ENCODE measurements at regions not wholly inside any gene's neighbourhood (a gene's known extent, or its start where the extent isn't known, plus 50 kb on each side); places are given as distances from the start of the nearest gene placed in this dataset.

DNA sequence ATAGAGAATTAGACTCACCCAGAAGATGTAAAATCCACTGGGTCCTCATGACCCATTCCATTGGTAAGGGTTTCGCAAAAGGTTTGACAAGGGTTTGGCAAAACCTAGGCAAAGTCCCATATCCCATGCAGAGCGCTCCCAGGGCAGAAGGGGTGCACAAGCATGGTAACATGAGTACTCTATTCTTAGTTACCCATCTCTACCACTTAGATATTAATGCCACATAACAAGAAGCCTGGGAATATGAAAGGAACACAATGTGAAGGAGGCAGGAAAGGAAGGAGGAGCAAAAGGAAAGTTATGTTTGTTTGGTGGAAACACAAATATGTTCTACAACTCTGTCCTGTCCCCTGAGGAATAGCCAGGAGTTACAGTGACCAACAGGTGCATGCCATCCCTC, 163.1 kb downstream of the FAXC start:
- Mint-ChIP-seq H3K27ac (no peak overlapping the region), H3K4me1 (peaks cover 0 to 3% (median 0%) of the 10 kb centered on the region in 3 donors), H3K9me3 (peaks cover 3 to 6% (median 6%) of the 10 kb centered on the region in 3 donors), H3K36me3 (no peaks in the 10 kb centered on the region), H3K27me3 (peaks cover 18 to 36% of the 10 kb centered on the region in 2 donors), H3K4me3 (no peak overlapping the region)
- POLR2A ChIA-PET = no interaction called here
- WGBS (ENCODE audit: insufficient coverage) = 60% methylated on average over 1 of the region's 2 CpGs
- H3K36me3 ChIP-seq (ENCODE audit: control insufficient read depth in 2 of 2, extremely low read depth in 1 of 2, insufficient read depth in 1 of 2, low read length in 1 of 2) = no peaks in the 10 kb centered on the region
- no peak overlapping the region for H3K27ac ChIP-seq (ENCODE audit: low read length)
- ATAC-seq (replicated peaks in 1 of 4) = no peak
- DNase-seq = no peak
- H3K4me3 ChIP-seq (ENCODE audit: control insufficient read depth in 1 of 2, extremely low read depth in 1 of 2, low read length in 1 of 2) = no peak overlapping the region
- H3K27me3 ChIP-seq (replicated peaks in 1 of 2; ENCODE audit: control insufficient read depth in 2 of 2, extremely low read depth in 1 of 2, insufficient read depth in 2 of 2, low read length in 1 of 2) = no peaks in the 10 kb centered on the region
- no peaks in the 10 kb centered on the region for H3K4me1 ChIP-seq (ENCODE audit: control insufficient read depth in 1 of 2, extremely low read depth in 1 of 2, insufficient read depth in 2 of 2, low read length in 2 of 2)
- no peaks in the 10 kb centered on the region for H3K9me3 ChIP-seq
- CTCF ChIA-PET = no interaction called here

DNA sequence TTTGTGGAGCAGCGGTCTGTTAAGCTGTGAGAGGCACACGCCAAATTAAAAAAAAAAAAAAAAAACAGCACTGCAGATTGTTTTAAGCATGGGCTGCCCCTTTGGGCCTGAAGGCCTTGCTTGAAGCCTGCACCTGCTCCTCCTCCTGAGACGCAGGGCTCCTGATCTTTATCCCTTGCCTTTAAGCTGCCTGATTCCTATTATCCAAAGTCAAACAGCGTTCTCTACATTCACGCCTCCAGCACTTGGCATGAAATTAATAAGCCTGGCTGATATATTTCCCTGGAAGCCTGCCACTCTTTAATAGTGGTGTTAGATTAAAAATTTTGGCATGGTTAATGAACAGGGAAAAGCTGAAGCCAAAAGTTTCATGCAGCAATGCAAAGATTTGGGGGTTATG, 163.9 kb downstream of the FAXC start:
- 88% methylated on average over 3 of the region's 5 CpGs for WGBS (ENCODE audit: insufficient coverage)
- ChIA-PET CTCF (no interaction called here), POLR2A (no interaction called here)
- Histone ChIP-seq H3K27me3 (replicated peaks in 1 of 2; ENCODE audit: control insufficient read depth in 2 of 2, extremely low read depth in 1 of 2, insufficient read depth in 2 of 2, low read length in 1 of 2) (no peaks in the 10 kb centered on the region), H3K4me1 (ENCODE audit: control insufficient read depth in 1 of 2, extremely low read depth in 1 of 2, insufficient read depth in 2 of 2, low read length in 2 of 2) (no peaks in the 10 kb centered on the region), H3K9me3 (peaks cover 1% of the 10 kb centered on the region), H3K36me3 (ENCODE audit: control insufficient read depth in 2 of 2, extremely low read depth in 1 of 2, insufficient read depth in 1 of 2, low read length in 1 of 2) (no peaks in the 10 kb centered on the region), H3K27ac (ENCODE audit: low read length) (no peak overlapping the region), H3K4me3 (ENCODE audit: control insufficient read depth in 1 of 2, extremely low read depth in 1 of 2, low read length in 1 of 2) (no peak overlapping the region)
- Mint-ChIP-seq H3K9me3 (peaks cover 9 to 14% (median 10%) of the 10 kb centered on the region in 3 donors), H3K4me3 (no peak overlapping the region), H3K27me3 (peaks cover 18 to 31% of the 10 kb centered on the region in 2 donors), H3K27ac (no peak overlapping the region), H3K4me1 (peaks cover 0 to 3% (median 0%) of the 10 kb centered on the region in 3 donors), H3K36me3 (no peaks in the 10 kb centered on the region)
- DNase-seq (no peak), ATAC-seq (replicated peaks in 1 of 4) (no peak)

DNA sequence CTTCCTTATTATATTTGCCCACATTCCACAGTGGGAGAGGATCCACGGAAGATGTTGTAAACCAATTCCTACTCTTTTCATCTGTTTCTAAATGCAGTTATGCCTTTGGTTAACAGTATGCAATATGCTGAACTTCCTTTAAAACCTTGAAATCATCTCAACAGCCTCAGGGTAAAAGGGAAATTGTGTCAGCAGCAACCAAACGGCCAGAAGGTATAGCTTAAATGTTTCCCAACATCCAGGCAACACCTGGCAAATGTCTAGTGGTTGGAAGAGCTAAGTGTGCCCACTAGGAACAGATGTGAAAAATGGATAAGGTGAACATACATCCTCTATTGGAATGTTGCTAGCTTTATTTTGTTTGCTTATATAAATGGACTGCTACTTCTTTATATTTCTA, 164.8 kb downstream of the FAXC start:
- Mint-ChIP-seq H3K4me1 (no peaks in the 10 kb centered on the region), H3K36me3 (no peaks in the 10 kb centered on the region), H3K9me3 (peaks cover 10 to 21% (median 15%) of the 10 kb centered on the region in 3 donors), H3K4me3 (no peak overlapping the region), H3K27me3 (peaks cover 18 to 30% of the 10 kb centered on the region in 2 donors), H3K27ac (no peak overlapping the region)
- H3K4me3 ChIP-seq (ENCODE audit: control insufficient read depth in 1 of 2, extremely low read depth in 1 of 2, low read length in 1 of 2) = no peak overlapping the region
- ChIA-PET POLR2A (no interaction called here), CTCF (no interaction called here)
- no peak overlapping the region for H3K27ac ChIP-seq (ENCODE audit: low read length)
- no peaks in the 10 kb centered on the region for H3K27me3 ChIP-seq (replicated peaks in 1 of 2; ENCODE audit: control insufficient read depth in 2 of 2, extremely low read depth in 1 of 2, insufficient read depth in 2 of 2, low read length in 1 of 2)
- 60% methylated on average over 1 of the region's 2 CpGs for WGBS (ENCODE audit: insufficient coverage)
- no peaks in the 10 kb centered on the region for H3K36me3 ChIP-seq (ENCODE audit: control insufficient read depth in 2 of 2, extremely low read depth in 1 of 2, insufficient read depth in 1 of 2, low read length in 1 of 2)
- H3K9me3 ChIP-seq = peaks cover 2% of the 10 kb centered on the region
- no peaks in the 10 kb centered on the region for H3K4me1 ChIP-seq (ENCODE audit: control insufficient read depth in 1 of 2, extremely low read depth in 1 of 2, insufficient read depth in 2 of 2, low read length in 2 of 2)
- DNase-seq = no peak
- no peak for ATAC-seq (replicated peaks in 1 of 4)

DNA sequence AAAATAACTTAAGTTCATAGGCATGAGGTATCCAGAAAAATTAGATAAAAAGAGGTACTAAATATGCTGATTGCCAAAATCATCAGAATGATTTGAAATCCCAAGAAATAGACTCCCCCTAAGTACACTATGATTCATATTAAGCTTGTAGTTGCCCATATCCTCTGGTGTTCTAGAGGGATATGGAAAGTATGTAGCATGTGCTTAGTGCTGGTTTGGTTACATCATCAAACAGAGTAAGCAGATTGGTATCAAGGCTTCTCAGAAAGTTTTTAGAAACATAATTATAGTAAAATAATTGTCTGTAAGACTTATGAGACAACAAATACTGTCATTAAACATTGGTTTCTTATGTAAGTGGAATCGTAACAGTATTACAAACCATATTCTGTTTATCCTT, 166.4 kb downstream of the FAXC start:
- Mint-ChIP-seq H3K36me3 (no peaks in the 10 kb centered on the region), H3K9me3 (peaks cover 10 to 22% (median 15%) of the 10 kb centered on the region in 3 donors), H3K27ac (no peak overlapping the region), H3K4me1 (no peaks in the 10 kb centered on the region), H3K27me3 (peaks cover 18 to 26% of the 10 kb centered on the region in 2 donors), H3K4me3 (no peak overlapping the region)
- H3K4me1 ChIP-seq (ENCODE audit: control insufficient read depth in 1 of 2, extremely low read depth in 1 of 2, insufficient read depth in 2 of 2, low read length in 2 of 2) = no peaks in the 10 kb centered on the region
- H3K4me3 ChIP-seq (ENCODE audit: control insufficient read depth in 1 of 2, extremely low read depth in 1 of 2, low read length in 1 of 2) = no peak overlapping the region
- no peak for DNase-seq
- no CpG with 5 or more reads among the region's 1 CpG for WGBS (ENCODE audit: insufficient coverage)
- no peaks in the 10 kb centered on the region for H3K27me3 ChIP-seq (replicated peaks in 1 of 2; ENCODE audit: control insufficient read depth in 2 of 2, extremely low read depth in 1 of 2, insufficient read depth in 2 of 2, low read length in 1 of 2)
- ATAC-seq (replicated peaks in 1 of 4) = no peak
- peaks cover 2% of the 10 kb centered on the region for H3K9me3 ChIP-seq
- CTCF ChIA-PET = no interaction called here
- no peaks in the 10 kb centered on the region for H3K36me3 ChIP-seq (ENCODE audit: control insufficient read depth in 2 of 2, extremely low read depth in 1 of 2, insufficient read depth in 1 of 2, low read length in 1 of 2)
- no peak overlapping the region for H3K27ac ChIP-seq (ENCODE audit: low read length)
- POLR2A ChIA-PET = no interaction called here

DNA sequence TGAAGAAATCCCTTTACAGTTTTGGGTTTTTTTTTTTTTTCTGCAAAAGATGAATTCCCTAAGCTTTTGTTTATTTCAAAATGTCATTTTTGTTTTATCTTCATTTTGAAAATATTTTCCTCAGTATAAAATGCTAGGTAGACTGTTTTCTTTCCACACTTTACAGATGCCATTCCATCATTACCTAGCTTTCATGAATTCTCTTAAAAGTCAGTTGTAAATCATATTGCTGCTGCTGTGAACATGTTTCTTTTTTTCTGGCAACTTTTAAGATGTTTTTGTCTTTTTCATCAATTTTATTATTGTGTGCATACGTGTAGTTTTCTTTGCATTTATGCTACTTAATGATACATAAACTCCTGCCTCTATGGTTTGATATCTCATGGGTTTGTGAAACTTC, 168.3 kb downstream of the FAXC start:
- no peaks in the 10 kb centered on the region for H3K36me3 ChIP-seq (ENCODE audit: control insufficient read depth in 2 of 2, extremely low read depth in 1 of 2, insufficient read depth in 1 of 2, low read length in 1 of 2)
- ATAC-seq (replicated peaks in 1 of 4) (no peak), DNase-seq (no peak)
- Mint-ChIP-seq H3K4me3 (no peak overlapping the region), H3K27ac (no peak overlapping the region), H3K9me3 (peaks cover 10 to 22% (median 15%) of the 10 kb centered on the region in 3 donors), H3K4me1 (no peaks in the 10 kb centered on the region), H3K27me3 (peaks cover 15 to 16% of the 10 kb centered on the region in 2 donors), H3K36me3 (no peaks in the 10 kb centered on the region)
- WGBS (ENCODE audit: insufficient coverage) = no CpG with 5 or more reads among the region's 1 CpG
- H3K9me3 ChIP-seq = peaks cover 2% of the 10 kb centered on the region
- H3K27ac ChIP-seq (ENCODE audit: low read length) = no peak overlapping the region
- no peaks in the 10 kb centered on the region for H3K27me3 ChIP-seq (replicated peaks in 1 of 2; ENCODE audit: control insufficient read depth in 2 of 2, extremely low read depth in 1 of 2, insufficient read depth in 2 of 2, low read length in 1 of 2)
- H3K4me3 ChIP-seq (ENCODE audit: control insufficient read depth in 1 of 2, extremely low read depth in 1 of 2, low read length in 1 of 2) = no peak overlapping the region
- ChIA-PET POLR2A (no interaction called here), CTCF (no interaction called here)
- H3K4me1 ChIP-seq (ENCODE audit: control insufficient read depth in 1 of 2, extremely low read depth in 1 of 2, insufficient read depth in 2 of 2, low read length in 2 of 2) = no peaks in the 10 kb centered on the region

DNA sequence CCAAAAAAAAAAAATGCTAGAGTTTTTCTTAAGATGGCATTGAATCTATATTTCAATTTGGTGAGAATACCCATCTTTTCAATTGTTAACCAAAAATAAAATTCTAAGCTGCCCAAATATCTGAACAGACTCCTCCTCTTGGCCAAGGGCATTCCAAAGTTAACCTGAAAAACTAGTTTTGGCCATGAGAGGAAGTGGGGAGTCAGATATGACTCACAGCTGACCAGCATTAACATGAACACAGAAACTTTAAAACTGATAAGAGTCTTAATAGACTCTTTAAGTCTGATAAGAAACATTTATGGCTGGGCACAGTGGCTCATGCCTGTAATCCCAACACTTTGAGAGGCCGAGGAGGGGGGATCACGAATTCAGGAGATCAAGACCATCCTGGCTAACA, 171.3 kb downstream of the FAXC start:
- no peak overlapping the region for H3K27ac Mint-ChIP-seq
- Histone ChIP-seq H3K27me3 (replicated peaks in 1 of 2; ENCODE audit: control insufficient read depth in 2 of 2, extremely low read depth in 1 of 2, insufficient read depth in 2 of 2, low read length in 1 of 2) (no peaks in the 10 kb centered on the region), H3K9me3 (peaks cover 2% of the 10 kb centered on the region), H3K4me1 (ENCODE audit: control insufficient read depth in 1 of 2, extremely low read depth in 1 of 2, insufficient read depth in 2 of 2, low read length in 2 of 2) (no peaks in the 10 kb centered on the region), H3K4me3 (ENCODE audit: control insufficient read depth in 1 of 2, extremely low read depth in 1 of 2, low read length in 1 of 2) (no peak overlapping the region), H3K27ac (ENCODE audit: low read length) (no peak overlapping the region), H3K36me3 (ENCODE audit: control insufficient read depth in 2 of 2, extremely low read depth in 1 of 2, insufficient read depth in 1 of 2, low read length in 1 of 2) (no peaks in the 10 kb centered on the region)
- no peaks in the 10 kb centered on the region for H3K36me3 Mint-ChIP-seq
- no peak overlapping the region for H3K4me3 Mint-ChIP-seq
- whole genome bisulfite sequencing (ENCODE audit: insufficient coverage) = no CpG with 5 or more reads among the region's 2 CpGs
- ChIA-PET POLR2A (no interaction called here), CTCF (no interaction called here)
- no peaks in the 10 kb centered on the region for H3K27me3 Mint-ChIP-seq
- no peak for ATAC-seq (replicated peaks in 1 of 4)
- no peaks in the 10 kb centered on the region for H3K4me1 Mint-ChIP-seq
- DNase-seq = no peak
- peaks cover 15 to 22% (median 15%) of the 10 kb centered on the region in 3 donors for H3K9me3 Mint-ChIP-seq

DNA sequence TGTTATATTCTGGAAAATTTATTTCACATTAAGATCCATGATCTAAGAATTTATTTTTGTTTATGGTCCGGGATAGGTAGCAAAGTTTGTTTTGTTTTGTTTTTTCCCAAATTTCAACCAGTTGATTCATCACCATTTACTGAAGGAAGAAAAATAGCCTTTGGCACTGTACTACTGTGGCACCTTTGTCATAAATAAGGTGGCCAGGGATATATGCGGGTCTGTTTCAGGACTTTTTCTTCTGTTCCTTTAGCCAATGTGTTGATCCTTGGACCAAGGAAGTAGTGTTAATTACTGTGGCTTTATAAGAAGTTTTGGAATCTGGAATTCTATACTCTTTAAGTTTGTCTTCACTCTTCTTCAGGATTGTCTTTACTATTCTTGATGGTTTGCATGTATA, 171.7 kb downstream of the FAXC start:
- H3K27me3 ChIP-seq (replicated peaks in 1 of 2; ENCODE audit: control insufficient read depth in 2 of 2, extremely low read depth in 1 of 2, insufficient read depth in 2 of 2, low read length in 1 of 2) = no peaks in the 10 kb centered on the region
- POLR2A ChIA-PET = no interaction called here
- no peak overlapping the region for H3K4me3 ChIP-seq (ENCODE audit: control insufficient read depth in 1 of 2, extremely low read depth in 1 of 2, low read length in 1 of 2)
- no peak overlapping the region for H3K4me3 Mint-ChIP-seq
- H3K9me3 Mint-ChIP-seq = peaks cover 15 to 22% (median 15%) of the 10 kb centered on the region in 3 donors
- H3K36me3 Mint-ChIP-seq = no peaks in the 10 kb centered on the region
- DNase-seq (no peak), ATAC-seq (replicated peaks in 1 of 4) (no peak)
- no peaks in the 10 kb centered on the region for H3K4me1 Mint-ChIP-seq
- H3K27ac ChIP-seq (ENCODE audit: low read length) = no peak overlapping the region
- no peak overlapping the region for H3K27ac Mint-ChIP-seq
- WGBS (ENCODE audit: insufficient coverage) = no CpG with 5 or more reads among the region's 2 CpGs
- CTCF ChIA-PET = no interaction called here
- H3K27me3 Mint-ChIP-seq = no peaks in the 10 kb centered on the region
- peaks cover 2% of the 10 kb centered on the region for H3K9me3 ChIP-seq
- no peaks in the 10 kb centered on the region for H3K4me1 ChIP-seq (ENCODE audit: control insufficient read depth in 1 of 2, extremely low read depth in 1 of 2, insufficient read depth in 2 of 2, low read length in 2 of 2)
- no peaks in the 10 kb centered on the region for H3K36me3 ChIP-seq (ENCODE audit: control insufficient read depth in 2 of 2, extremely low read depth in 1 of 2, insufficient read depth in 1 of 2, low read length in 1 of 2)

Measured in T-cell (primary cell).